ENCODE measurements at regions not wholly inside any gene's neighbourhood (a gene's known extent, or its start where the extent isn't known, plus 50 kb on each side); places are given as distances from the start of the nearest gene placed in this dataset.

DNA sequence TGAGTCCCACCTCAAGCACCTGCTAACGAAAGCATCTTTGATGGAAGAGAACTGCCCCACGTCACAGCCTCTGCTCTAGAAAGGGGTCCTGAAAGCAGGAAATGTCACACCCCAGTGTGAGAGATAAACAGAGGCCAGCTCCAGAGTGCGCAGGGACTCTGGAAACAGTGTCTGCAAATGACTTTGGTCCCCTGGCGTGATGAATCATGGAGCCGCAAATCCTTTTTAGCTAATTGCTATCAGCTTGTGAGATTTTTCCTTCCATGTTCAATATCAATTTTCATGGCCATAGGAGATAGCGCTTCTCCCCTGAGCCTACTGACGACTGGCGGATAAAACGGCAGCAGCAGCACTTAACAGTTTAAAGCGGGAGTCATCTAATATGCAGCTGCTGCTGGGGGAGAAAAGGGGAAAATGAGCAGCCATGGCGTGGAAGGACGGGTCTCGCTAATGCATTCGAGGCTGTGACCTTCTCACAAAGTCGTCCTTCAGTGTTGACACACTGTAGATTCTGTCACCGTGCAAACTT, 209.6 kb upstream of the IRX1 start:
- Histone ChIP-seq H3K27ac (no peak overlapping the region), H3K4me1 (no peaks in the 10 kb centered on the region), H3K9me3 (no peaks in the 10 kb centered on the region), H3K4me3 (no peak overlapping the region), H3K27me3 (no peaks in the 10 kb centered on the region), H3K36me3 (no peaks in the 10 kb centered on the region)
- ATAC-seq (no peak), FAIRE-seq (no peak), DNase-seq (peak in 1 of 6 donors; percentile 9)
- TF ChIP-seq, protein P1, sequence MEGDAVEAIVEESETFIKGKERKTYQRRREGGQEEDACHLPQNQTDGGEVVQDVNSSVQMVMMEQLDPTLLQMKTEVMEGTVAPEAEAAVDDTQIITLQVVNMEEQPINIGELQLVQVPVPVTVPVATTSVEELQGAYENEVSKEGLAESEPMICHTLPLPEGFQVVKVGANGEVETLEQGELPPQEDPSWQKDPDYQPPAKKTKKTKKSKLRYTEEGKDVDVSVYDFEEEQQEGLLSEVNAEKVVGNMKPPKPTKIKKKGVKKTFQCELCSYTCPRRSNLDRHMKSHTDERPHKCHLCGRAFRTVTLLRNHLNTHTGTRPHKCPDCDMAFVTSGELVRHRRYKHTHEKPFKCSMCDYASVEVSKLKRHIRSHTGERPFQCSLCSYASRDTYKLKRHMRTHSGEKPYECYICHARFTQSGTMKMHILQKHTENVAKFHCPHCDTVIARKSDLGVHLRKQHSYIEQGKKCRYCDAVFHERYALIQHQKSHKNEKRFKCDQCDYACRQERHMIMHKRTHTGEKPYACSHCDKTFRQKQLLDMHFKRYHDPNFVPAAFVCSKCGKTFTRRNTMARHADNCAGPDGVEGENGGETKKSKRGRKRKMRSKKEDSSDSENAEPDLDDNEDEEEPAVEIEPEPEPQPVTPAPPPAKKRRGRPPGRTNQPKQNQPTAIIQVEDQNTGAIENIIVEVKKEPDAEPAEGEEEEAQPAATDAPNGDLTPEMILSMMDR (IDR thresholded peaks at IDR 0.05): no peak
- WGBS, 2 donors: 33 to 34% methylated on average over 16 of the region's 16 CpGs
- intact Hi-C loops (cut with DNase I): no loop called here

DNA sequence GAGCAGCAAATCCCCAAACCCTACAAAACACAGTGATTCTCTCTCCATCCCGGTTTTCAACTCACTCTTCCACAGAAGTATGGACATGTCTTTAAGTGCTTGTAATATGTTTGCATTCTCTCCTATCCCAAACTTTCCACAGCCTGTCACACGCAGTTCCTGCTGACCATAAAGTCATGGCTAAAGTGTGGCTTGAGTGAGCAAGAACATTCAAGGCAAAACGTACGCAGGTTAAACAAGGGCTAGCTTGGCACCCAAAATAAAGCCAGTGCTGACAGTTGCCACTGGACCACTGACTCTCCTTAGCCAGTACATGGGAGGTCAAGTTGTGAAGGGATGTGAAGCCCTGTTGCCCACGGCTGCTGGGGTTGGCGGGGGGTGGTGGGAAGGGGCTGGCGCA, 211.1 kb upstream of the IRX1 start:
- FAIRE-seq: no peak
- Histone ChIP-seq H3K4me1 (no peaks in the 10 kb centered on the region), H3K9me3 (no peaks in the 10 kb centered on the region), H3K27me3 (no peaks in the 10 kb centered on the region), H3K4me3 (no peak overlapping the region), H3K27ac (no peak overlapping the region), H3K36me3 (no peaks in the 10 kb centered on the region)
- TF ChIP-seq, protein P1 (IDR thresholded peaks at IDR 0.05): no peak
- DNase-seq: no peak
- ATAC-seq: no peak
- WGBS, 2 donors: 69 to 83% methylated on average over 7 of the region's 7 CpGs
- intact Hi-C loops (cut with DNase I): no loop called here

DNA sequence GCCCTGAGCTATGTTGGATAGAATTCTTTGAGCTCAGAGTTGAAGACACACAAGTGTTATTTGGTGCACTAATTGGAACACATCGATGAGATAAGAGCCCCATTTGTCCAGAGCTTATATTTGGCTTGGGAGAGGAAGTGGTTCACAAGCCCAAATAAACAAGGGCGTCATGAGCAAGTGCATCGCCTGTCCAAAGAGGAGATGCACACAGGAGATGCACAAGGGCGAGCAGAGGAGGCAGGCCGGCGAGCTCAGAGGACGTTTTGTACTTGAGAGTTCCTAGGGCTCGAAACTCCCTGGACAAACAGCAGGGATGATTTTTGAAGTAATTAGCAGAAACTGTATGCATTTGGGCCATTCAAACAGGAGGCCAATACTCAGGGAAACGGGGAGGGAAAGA, 212.8 kb upstream of the IRX1 start:
- no peak for ATAC-seq
- FAIRE-seq: no peak
- no peaks in the 10 kb centered on the region for H3K4me1 ChIP-seq
- H3K9me3 ChIP-seq: no peaks in the 10 kb centered on the region
- TF ChIP-seq, protein P1 (IDR thresholded peaks at IDR 0.05): no peak
- peak in 1 of 6 donors; percentile 1 for DNase-seq
- H3K4me3 ChIP-seq: no peak overlapping the region
- intact Hi-C loops (cut with DNase I): no loop called here
- no peaks in the 10 kb centered on the region for H3K27me3 ChIP-seq
- H3K27ac ChIP-seq: no peak overlapping the region
- no peaks in the 10 kb centered on the region for H3K36me3 ChIP-seq
- WGBS, 2 donors: 69 to 83% methylated on average over 9 of the region's 9 CpGs

DNA sequence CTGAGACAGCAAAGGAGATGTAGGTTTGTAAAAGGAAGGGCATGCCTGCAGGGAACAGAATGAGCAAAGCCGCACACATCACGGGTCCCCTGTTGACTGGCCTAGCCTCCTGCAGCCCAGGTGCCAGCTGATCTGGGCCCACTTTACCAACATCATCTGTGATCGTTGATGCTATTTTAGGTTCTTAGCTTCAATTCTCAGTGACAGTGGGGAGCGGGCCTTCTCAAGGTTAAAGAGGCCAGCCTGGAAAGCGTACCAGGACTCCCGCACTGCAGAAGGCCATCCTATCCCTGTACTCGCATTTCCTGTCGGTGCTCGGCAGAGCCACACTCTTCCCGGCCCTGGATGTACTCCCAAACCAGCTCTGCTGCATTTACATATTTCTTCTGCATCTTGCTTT, 213.5 kb upstream of the IRX1 start:
- intact Hi-C loops (cut with DNase I): no loop called here
- Histone ChIP-seq H3K27me3 (no peaks in the 10 kb centered on the region), H3K4me3 (no peak overlapping the region), H3K4me1 (no peaks in the 10 kb centered on the region), H3K36me3 (no peaks in the 10 kb centered on the region), H3K9me3 (no peaks in the 10 kb centered on the region), H3K27ac (no peak overlapping the region)
- FAIRE-seq: no peak
- ATAC-seq: no peak
- TF ChIP-seq, protein P1 (IDR thresholded peaks at IDR 0.05): no peak
- peak in 1 of 6 donors; percentile 1 for DNase-seq
- 76 to 79% methylated on average over 10 of the region's 10 CpGs for WGBS, 2 donors

DNA sequence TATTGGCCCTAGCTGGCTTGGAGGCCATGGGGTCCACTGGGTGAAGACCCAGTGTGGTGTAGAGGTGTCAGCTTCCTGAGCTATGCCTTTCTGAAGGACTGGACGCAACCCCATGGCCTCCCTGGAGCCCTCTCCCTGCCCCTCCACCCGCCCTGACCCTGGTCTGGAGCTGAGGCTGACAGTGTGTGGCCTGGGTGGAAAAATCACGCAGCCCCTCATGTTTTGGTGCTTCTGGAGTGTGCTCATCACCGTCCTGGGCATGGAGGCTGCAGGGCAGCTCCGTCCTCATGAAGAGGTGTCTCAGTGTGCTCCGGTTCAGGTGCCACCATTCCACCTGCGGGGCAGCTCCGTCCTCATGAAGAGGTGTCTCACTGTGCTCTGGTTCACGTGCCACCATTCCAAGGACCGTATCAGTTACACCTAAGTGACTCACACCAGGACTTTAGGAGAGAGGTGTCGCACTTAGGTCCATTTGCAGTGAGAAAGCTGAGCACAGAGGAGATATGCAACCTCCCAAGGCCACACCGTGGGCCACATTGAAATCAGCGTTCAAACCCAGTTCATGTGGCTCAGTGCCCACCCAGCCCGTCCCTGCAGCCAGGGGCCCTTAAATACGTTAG, 214.3 kb upstream of the IRX1 start:
- Histone ChIP-seq H3K4me1 (no peaks in the 10 kb centered on the region), H3K9me3 (no peaks in the 10 kb centered on the region), H3K27me3 (no peaks in the 10 kb centered on the region), H3K4me3 (no peak overlapping the region), H3K36me3 (no peaks in the 10 kb centered on the region), H3K27ac (no peak overlapping the region)
- peak in 1 of 6 donors; percentile 1 for DNase-seq
- no peak for FAIRE-seq
- 66 to 79% methylated on average over 15 of the region's 15 CpGs for WGBS, 2 donors
- TF ChIP-seq, protein P1 (IDR thresholded peaks at IDR 0.05): no peak
- ATAC-seq: no peak
- intact Hi-C loops (cut with DNase I): no loop called here

Data from pancreas (tissue), 10 donors.